Small intestine (tissue), 7 donors: ENCODE measurements at regions not wholly inside any gene's neighbourhood (a gene's known extent, or its start where the extent isn't known, plus 50 kb on each side); places are given as distances from the start of the nearest gene placed in this dataset.

Experiments
- DNase-seq, 2 donors: peaks; one replicate each; pipeline versions ENCODE4 v3.0.0 to v3.0.0-alpha.2; 2013
- FAIRE-seq: peaks from 2 replicates; lab custom pipeline; 2012; peaks lifted over from hg19 to GRCh38; lab: Jason Lieb, UNC
- H3K27ac ChIP-seq, 3 donors: one replicate each; pipeline ENCODE4 v1.5.1; 2013; ENCODE audit warnings: low read length in 2 of 3, mild to moderate bottlenecking in 2 of 3, control low read depth in 1 of 3, inconsistent platforms in 1 of 3, low read depth in 1 of 3, moderate library complexity in 1 of 3
- H3K27me3 ChIP-seq, 3 donors: one replicate each; pipeline ENCODE4 v1.6.1; 2013; ENCODE audit warnings: low read length in 3 of 3, inconsistent platforms in 1 of 3; ENCODE audit not compliant: control insufficient read depth in 3 of 3, insufficient read depth in 3 of 3
- H3K36me3 ChIP-seq, 3 donors: one replicate each; pipeline ENCODE4 v1.6.1; 2013; ENCODE audit warnings: low read length in 3 of 3, inconsistent platforms in 1 of 3, low read depth in 1 of 3, mild to moderate bottlenecking in 1 of 3, moderate library complexity in 1 of 3; ENCODE audit not compliant: control insufficient read depth in 3 of 3, insufficient read depth in 2 of 3
- H3K4me1 ChIP-seq, 3 donors: one replicate each; pipeline ENCODE4 v1.6.1; 2013; ENCODE audit warnings: low read length in 2 of 3, inconsistent platforms in 1 of 3, low read depth in 1 of 3, mild to moderate bottlenecking in 1 of 3, moderate library complexity in 1 of 3; ENCODE audit not compliant: control insufficient read depth in 3 of 3, insufficient read depth in 2 of 3
- H3K4me3 ChIP-seq, 3 donors: one replicate each; pipeline ENCODE4 v1.5.1; 2013; ENCODE audit warnings: low read length in 3 of 3, control low read depth in 1 of 3, inconsistent platforms in 1 of 3, low read depth in 1 of 3, mild to moderate bottlenecking in 1 of 3, moderate library complexity in 1 of 3
- H3K9me3 ChIP-seq, 2 donors: one replicate each; pipeline ENCODE4 v1.6.1; 2013; ENCODE audit warnings: low read depth in 1 of 2, low read length in 1 of 2; ENCODE audit not compliant: control insufficient read depth in 2 of 2, insufficient read depth in 1 of 2
- WGBS, 3 donors: extraction: QIAGEN DNeasy Blood & Tissue Kit; methylation state at CpG; one replicate each; pipeline ENCODE4 v1.1.7; 2013; 5-methylcytosine and 5-hydroxymethylcytosine counted together
- donor health status: healthy with polysubstance abuse.
- donor health status: control.
- donor health status: control.
- donor health status: Bipolar disorder and iron deficiency.
- donor health status: healthy.

DNA sequence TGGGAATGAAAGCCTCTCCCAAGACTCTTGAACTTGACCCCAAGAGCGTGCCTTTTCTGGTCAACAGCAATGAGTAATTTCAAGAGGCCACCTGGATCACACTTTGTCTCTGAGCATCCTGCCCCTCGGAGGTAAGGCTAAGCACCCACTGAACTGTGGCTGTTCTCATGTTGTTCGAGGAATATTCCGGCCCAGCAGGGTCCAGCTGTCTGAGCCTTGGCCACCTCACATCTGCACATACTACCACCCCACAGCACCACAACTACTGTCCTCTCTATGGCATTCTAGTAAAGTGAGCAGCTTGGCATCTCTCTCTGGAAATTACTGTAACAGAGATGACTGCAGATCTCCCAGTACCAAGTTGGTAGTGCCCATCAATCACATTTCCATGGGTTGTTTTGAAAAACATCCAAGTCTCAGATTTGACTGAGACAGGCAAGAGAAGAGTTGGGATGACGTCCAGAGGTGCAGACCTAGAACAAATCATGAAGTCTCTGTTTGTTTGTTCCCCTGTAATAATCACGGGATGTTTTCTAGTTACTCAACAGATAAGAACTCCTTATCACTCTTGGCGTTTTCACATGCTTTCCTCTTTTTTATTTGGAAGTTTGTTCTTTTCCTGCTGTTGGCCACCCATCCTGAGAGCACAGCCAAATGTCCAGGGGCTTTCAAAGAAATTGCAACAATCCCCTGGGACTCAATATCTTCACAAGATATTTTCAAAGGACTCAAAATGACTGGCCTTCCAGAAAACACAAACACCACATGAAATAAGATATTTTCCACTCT lies 336.0 kb upstream of the TNP1 start:
- H3K27me3 ChIP-seq: peaks cover 0 to 3% (median 1%) of the 10 kb centered on the region in 3 donors
- H3K36me3 ChIP-seq: no peaks in the 10 kb centered on the region
- DNase-seq (no peak), FAIRE-seq (no peak)
- peaks cover 0 to 5% of the 10 kb centered on the region in 2 donors for H3K9me3 ChIP-seq
- H3K4me1 ChIP-seq: no peaks in the 10 kb centered on the region
- 56 to 69% (median 60%) methylated on average over 7 of the region's 7 CpGs for WGBS, 3 donors
- no peak overlapping the region for H3K27ac ChIP-seq
- H3K4me3 ChIP-seq: no peak overlapping the region

DNA sequence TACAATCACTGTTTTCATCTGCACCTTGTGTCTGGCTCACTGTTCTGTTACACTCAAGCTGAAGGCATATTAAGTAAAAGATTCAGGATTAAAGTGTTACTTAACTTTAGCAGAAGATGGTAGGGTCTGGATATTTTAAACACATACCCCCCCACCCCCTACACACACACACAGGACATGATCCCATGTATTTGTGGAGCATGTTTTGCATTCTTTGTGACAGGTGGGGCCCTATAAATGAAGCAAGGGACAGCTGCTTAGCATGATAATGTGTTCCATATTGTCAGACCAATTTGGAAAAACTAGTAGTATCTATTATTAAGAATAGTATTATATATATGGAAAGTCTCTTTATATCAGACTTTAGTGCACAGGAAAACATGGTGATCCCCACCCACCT lies 335.2 kb upstream of the TNP1 start:
- DNase-seq (no peak), FAIRE-seq (no peak)
- no peak overlapping the region for H3K4me3 ChIP-seq
- H3K27ac ChIP-seq: no peak overlapping the region
- peaks cover 0 to 3% (median 1%) of the 10 kb centered on the region in 3 donors for H3K27me3 ChIP-seq
- peaks cover 0 to 5% of the 10 kb centered on the region in 2 donors for H3K9me3 ChIP-seq
- H3K36me3 ChIP-seq: no peaks in the 10 kb centered on the region
- no peaks in the 10 kb centered on the region for H3K4me1 ChIP-seq

DNA sequence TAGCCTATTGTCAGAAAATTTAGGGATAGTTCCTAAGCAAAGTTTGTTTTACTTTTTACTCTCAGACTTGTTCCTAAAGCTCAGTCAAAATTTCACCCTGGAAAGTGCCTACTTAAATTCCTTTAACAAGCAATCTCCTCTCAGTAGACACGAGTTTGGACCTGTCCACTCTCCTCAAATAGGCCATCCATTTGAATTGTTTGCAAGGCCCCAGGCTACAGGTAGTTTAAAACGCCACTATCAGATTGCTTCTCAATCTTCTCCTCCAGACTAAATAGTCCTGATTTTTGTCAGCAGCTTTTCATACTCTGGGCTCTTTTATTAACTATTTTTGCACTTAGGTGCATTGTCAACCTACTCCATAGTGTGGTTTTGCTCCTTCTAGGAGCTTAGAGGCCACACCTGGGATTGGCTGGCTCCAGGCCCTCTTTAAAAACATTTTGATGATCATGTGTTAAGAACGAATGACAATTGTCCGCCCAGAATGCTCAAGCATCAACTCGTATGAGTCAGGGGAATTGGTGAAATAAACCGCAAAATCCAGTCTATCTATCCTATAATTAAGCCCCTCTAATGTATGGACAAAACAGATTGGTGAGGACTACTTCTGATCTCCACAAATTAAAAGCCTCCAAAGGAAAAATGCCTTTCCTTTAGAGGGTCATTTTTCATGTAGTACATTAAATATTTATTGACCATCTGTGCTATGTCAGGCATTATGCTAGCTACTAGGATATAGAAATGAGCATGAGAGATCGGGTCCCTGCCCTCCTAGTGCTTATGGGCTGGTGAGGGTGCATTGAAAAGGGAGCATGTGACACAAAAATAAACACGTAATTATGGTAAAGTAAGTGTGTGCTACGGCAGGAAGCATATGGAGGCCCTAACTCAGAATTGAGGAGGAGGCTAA lies 333.8 kb upstream of the TNP1 start:
- H3K27ac ChIP-seq: no peak overlapping the region
- peaks cover 0 to 3% (median 1%) of the 10 kb centered on the region in 3 donors for H3K27me3 ChIP-seq
- H3K9me3 ChIP-seq: peaks cover 0 to 5% of the 10 kb centered on the region in 2 donors
- no peak for DNase-seq
- FAIRE-seq: no peak
- H3K4me1 ChIP-seq: no peaks in the 10 kb centered on the region
- no peaks in the 10 kb centered on the region for H3K36me3 ChIP-seq
- 74 to 77% (median 76%) methylated on average over 9 of the region's 9 CpGs for WGBS, 3 donors
- H3K4me3 ChIP-seq: no peak overlapping the region

DNA sequence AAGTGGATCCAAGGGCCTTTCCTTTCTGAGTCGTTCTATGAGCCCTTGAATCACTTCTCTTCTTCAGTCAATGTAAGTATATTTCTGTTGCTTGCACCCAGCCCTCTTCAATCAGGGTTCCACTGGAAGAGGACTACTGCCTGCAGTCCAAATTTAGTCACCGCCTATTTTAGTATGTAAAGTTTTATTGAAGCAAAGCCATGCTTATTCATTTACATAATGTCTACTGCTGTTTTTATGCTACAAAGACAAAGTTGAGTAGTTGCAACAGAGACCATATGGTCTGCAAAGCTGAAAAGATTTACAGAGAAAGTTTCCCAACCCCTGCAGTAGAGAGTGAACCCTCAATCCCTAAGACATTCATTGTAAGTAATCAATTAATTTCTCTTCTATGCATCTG lies 332.5 kb upstream of the TNP1 start:
- FAIRE-seq (no peak), DNase-seq (no peak)
- Histone ChIP-seq H3K4me3 (no peak overlapping the region), H3K27me3 (peaks cover 0 to 3% (median 1%) of the 10 kb centered on the region in 3 donors), H3K9me3 (peaks cover 0 to 5% of the 10 kb centered on the region in 2 donors), H3K4me1 (no peaks in the 10 kb centered on the region), H3K27ac (no peak overlapping the region), H3K36me3 (no peaks in the 10 kb centered on the region)
- WGBS, 3 donors: 75 to 84% (median 77%) methylated on average over 2 of the region's 2 CpGs

DNA sequence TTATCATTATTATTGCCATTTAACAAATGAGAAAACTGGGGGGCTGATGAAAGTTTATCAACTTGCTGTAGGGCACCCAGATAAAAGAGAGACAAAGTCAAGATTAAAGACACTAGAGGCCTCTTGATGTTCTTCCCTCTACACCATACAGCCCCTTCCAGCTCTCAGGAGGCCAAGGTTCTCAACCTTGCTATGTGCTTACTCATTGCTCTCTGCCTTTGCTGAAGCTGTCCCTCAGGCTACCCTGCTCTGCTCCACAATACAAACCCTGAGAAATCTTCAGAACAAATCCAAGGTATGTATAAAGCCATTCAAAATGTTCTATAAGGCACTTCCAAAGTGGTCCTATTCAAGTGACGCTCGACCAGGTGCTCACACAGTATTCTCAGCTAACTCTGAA lies 329.9 kb upstream of the TNP1 start:
- Histone ChIP-seq H3K27me3 (no peaks in the 10 kb centered on the region), H3K27ac (no peak overlapping the region)
- 85 to 91% (median 88%) methylated on average over 2 of the region's 2 CpGs for WGBS, 3 donors

DNA sequence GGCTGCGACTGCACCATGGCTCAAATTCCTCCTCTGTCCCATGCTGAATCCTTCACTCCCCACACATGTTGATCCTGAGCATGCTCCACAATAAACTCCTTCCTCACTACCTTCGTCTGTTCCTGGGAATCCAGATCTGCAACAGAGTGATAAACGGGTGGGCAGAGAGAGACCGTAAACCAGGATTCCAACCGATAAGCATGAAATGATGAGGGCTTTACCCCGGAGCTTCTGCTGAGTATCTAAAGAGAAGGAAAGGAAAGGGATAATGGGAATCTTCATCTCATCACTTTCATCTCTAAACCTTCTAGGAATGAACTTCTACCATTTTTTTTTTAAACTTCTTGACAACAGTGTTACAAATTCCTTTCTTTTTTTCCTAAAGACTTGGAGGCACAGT lies 329.3 kb upstream of the TNP1 start:
- no peak for DNase-seq
- WGBS, 3 donors: 80 to 85% (median 83%) methylated on average over 6 of the region's 6 CpGs
- no peak for FAIRE-seq

More for the DNA sequence above, 329.9 kb upstream of the TNP1 start:
- FAIRE-seq (no peak), DNase-seq (no peak)
- no peaks in the 10 kb centered on the region for H3K36me3 ChIP-seq
- H3K9me3 ChIP-seq: no peaks in the 10 kb centered on the region
- no peak overlapping the region for H3K4me3 ChIP-seq
- no peaks in the 10 kb centered on the region for H3K4me1 ChIP-seq

DNA sequence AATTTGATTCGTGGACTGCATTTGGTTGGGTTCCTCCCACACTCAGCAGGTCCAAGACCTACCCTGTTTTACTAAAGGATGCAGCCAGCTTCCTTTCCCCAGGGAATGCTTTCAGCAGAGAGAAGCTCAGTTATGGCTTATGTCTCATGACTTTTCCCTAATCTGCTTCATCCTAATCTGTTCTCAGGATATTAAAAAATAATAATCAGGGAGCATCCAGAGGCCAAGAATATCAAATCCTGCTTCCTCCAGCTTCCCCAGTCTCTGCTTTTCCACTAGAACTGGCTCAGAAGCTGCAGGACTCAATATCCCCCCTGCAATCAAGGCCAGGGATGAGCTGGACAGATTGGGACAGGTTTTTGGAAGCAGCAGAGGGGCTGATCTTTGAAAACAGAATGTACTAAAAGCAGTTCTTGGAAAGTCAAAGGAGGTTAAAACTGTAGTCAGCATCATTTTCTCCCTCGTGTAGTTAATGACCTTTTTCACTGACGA lies 326.9 kb upstream of the TNP1 start:
- FAIRE-seq: no peak
- Histone ChIP-seq H3K36me3 (no peaks in the 10 kb centered on the region), H3K27ac (no peak overlapping the region), H3K9me3 (no peaks in the 10 kb centered on the region), H3K27me3 (no peaks in the 10 kb centered on the region), H3K4me3 (no peak overlapping the region), H3K4me1 (no peaks in the 10 kb centered on the region)
- DNase-seq: no peak
- WGBS, 3 donors: 70 to 79% (median 76%) methylated on average over 3 of the region's 3 CpGs

More for the DNA sequence above, 329.3 kb upstream of the TNP1 start:
- Histone ChIP-seq H3K9me3 (no peaks in the 10 kb centered on the region), H3K4me3 (no peak overlapping the region), H3K4me1 (no peaks in the 10 kb centered on the region), H3K36me3 (no peaks in the 10 kb centered on the region), H3K27ac (no peak overlapping the region), H3K27me3 (no peaks in the 10 kb centered on the region)

DNA sequence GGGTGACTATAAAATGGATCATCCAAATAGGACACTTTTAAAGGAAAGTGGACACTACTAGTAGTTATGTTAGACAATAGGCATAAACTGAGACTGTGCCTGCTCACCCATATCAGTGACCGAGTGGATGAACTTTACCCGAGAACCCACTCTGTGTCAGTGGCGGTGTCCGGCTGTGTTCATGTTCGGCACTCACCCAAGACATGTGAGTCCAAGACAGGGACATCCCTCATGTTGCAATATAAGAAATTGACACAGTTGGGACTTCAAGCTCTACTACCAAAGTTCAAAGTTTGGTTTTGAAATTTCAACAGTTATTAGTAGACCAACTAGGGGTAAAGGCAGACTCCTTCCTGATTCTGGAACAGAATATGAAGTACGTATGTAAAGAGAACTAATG lies 326.3 kb upstream of the TNP1 start:
- Histone ChIP-seq H3K36me3 (no peaks in the 10 kb centered on the region), H3K27me3 (no peaks in the 10 kb centered on the region), H3K4me1 (no peaks in the 10 kb centered on the region), H3K4me3 (no peak overlapping the region), H3K9me3 (no peaks in the 10 kb centered on the region), H3K27ac (no peak overlapping the region)
- 88 to 92% (median 90%) methylated on average over 6 of the region's 6 CpGs for WGBS, 3 donors
- no peak for DNase-seq
- no peak for FAIRE-seq
